ENCODE measurements at regions not wholly inside any gene's neighbourhood (a gene's known extent, or its start where the extent isn't known, plus 50 kb on each side); places are given as distances from the start of the nearest gene placed in this dataset.

- DNase-seq (ENCODE audit: low read depth in 1 of 2, low spot score in 2 of 2): no peak
- H3K4me1 ChIP-seq (replicated peaks): no peaks in the 10 kb centered on the region
- no peaks in the 10 kb centered on the region for H3K9me3 ChIP-seq (replicated peaks)
- no peaks in the 10 kb centered on the region for H3K27me3 ChIP-seq (replicated peaks)
- no peak overlapping the region for H3K4me3 ChIP-seq
- no peaks in the 10 kb centered on the region for H3K36me3 ChIP-seq
- H3K27ac ChIP-seq: no peak overlapping the region
Observed at GRCh38 chr2:22261165-22261564, 1123.8 kb upstream of the KLHL29 start.

GRCh38 chr2:22270341-22270740, 1114.6 kb upstream of the KLHL29 start:
- Histone ChIP-seq H3K4me1 (replicated peaks) (no peaks in the 10 kb centered on the region), H3K27me3 (replicated peaks) (no peaks in the 10 kb centered on the region), H3K36me3 (no peaks in the 10 kb centered on the region), H3K9me3 (replicated peaks) (no peaks in the 10 kb centered on the region), H3K27ac (no peak overlapping the region), H3K4me3 (no peak overlapping the region)
- DNase-seq (ENCODE audit: low read depth in 1 of 2, low spot score in 2 of 2): no peak

GRCh38 chr2:22273853-22274252, 1111.1 kb upstream of the KLHL29 start:
- Histone ChIP-seq H3K27ac (no peak overlapping the region), H3K4me1 (replicated peaks) (no peaks in the 10 kb centered on the region), H3K4me3 (no peak overlapping the region), H3K9me3 (replicated peaks) (no peaks in the 10 kb centered on the region), H3K27me3 (replicated peaks) (no peaks in the 10 kb centered on the region), H3K36me3 (no peaks in the 10 kb centered on the region)
- no peak for DNase-seq (ENCODE audit: low read depth in 1 of 2, low spot score in 2 of 2)

GRCh38 chr2:22274661-22275060, 1110.3 kb upstream of the KLHL29 start:
- Histone ChIP-seq H3K4me1 (replicated peaks) (no peaks in the 10 kb centered on the region), H3K9me3 (replicated peaks) (no peaks in the 10 kb centered on the region; the same call in 1 of the 2 replicates), H3K36me3 (no peaks in the 10 kb centered on the region)

GRCh38 chr2:22276696-22277095, 1108.3 kb upstream of the KLHL29 start:
- H3K4me1 ChIP-seq (replicated peaks): no peaks in the 10 kb centered on the region
- no peak overlapping the region for H3K27ac ChIP-seq
- H3K36me3 ChIP-seq: no peaks in the 10 kb centered on the region
- no peaks in the 10 kb centered on the region for H3K27me3 ChIP-seq (replicated peaks)
- no peak for DNase-seq (ENCODE audit: low read depth in 1 of 2, low spot score in 2 of 2)
- no peak overlapping the region for H3K4me3 ChIP-seq
- H3K9me3 ChIP-seq (replicated peaks): no peaks in the 10 kb centered on the region; the same call in 1 of the 2 replicates

More at GRCh38 chr2:22274661-22275060, 1110.3 kb upstream of the KLHL29 start:
- Histone ChIP-seq H3K27ac (no peak overlapping the region), H3K4me3 (no peak overlapping the region), H3K27me3 (replicated peaks) (no peaks in the 10 kb centered on the region)
- no peak for DNase-seq (ENCODE audit: low read depth in 1 of 2, low spot score in 2 of 2)

GRCh38 chr2:22279541-22279940, 1105.4 kb upstream of the KLHL29 start:
- Histone ChIP-seq H3K9me3 (replicated peaks) (no peaks in the 10 kb centered on the region; the same call in 1 of the 2 replicates), H3K27me3 (replicated peaks) (no peaks in the 10 kb centered on the region), H3K4me1 (replicated peaks) (no peaks in the 10 kb centered on the region), H3K27ac (no peak overlapping the region), H3K36me3 (no peaks in the 10 kb centered on the region), H3K4me3 (no peak overlapping the region)
- no peak for DNase-seq (ENCODE audit: low read depth in 1 of 2, low spot score in 2 of 2)

- no peak overlapping the region for H3K27ac ChIP-seq
- no peak overlapping the region for H3K4me3 ChIP-seq
- H3K4me1 ChIP-seq (replicated peaks): no peaks in the 10 kb centered on the region
- H3K36me3 ChIP-seq: no peaks in the 10 kb centered on the region
- no peak for DNase-seq (ENCODE audit: low read depth in 1 of 2, low spot score in 2 of 2)
- H3K27me3 ChIP-seq (replicated peaks): no peaks in the 10 kb centered on the region
- no peaks in the 10 kb centered on the region; the same call in 1 of the 2 replicates for H3K9me3 ChIP-seq (replicated peaks)
Observed at GRCh38 chr2:22281033-22281432, 1103.9 kb upstream of the KLHL29 start.

- Histone ChIP-seq H3K27me3 (replicated peaks) (no peaks in the 10 kb centered on the region), H3K4me3 (no peak overlapping the region), H3K27ac (no peak overlapping the region), H3K36me3 (no peaks in the 10 kb centered on the region), H3K4me1 (replicated peaks) (no peaks in the 10 kb centered on the region), H3K9me3 (replicated peaks) (no peaks in the 10 kb centered on the region; the same call in 1 of the 2 replicates)
- no peak for DNase-seq (ENCODE audit: low read depth in 1 of 2, low spot score in 2 of 2)
Observed at GRCh38 chr2:22282220-22282619, 1102.8 kb upstream of the KLHL29 start.

GRCh38 chr2:22282916-22283315, 1102.1 kb upstream of the KLHL29 start:
- Histone ChIP-seq H3K4me1 (replicated peaks) (no peaks in the 10 kb centered on the region), H3K27ac (no peak overlapping the region), H3K36me3 (no peaks in the 10 kb centered on the region), H3K27me3 (replicated peaks) (no peaks in the 10 kb centered on the region), H3K4me3 (no peak overlapping the region), H3K9me3 (replicated peaks) (no peaks in the 10 kb centered on the region; the same call in 1 of the 2 replicates)
- DNase-seq (ENCODE audit: low read depth in 1 of 2, low spot score in 2 of 2): no peak

GRCh38 chr2:22283436-22283835, 1101.5 kb upstream of the KLHL29 start:
- H3K4me3 ChIP-seq: no peak overlapping the region
- no peaks in the 10 kb centered on the region for H3K36me3 ChIP-seq
- H3K9me3 ChIP-seq (replicated peaks): no peaks in the 10 kb centered on the region; the same call in 1 of the 2 replicates
- H3K27me3 ChIP-seq (replicated peaks): no peaks in the 10 kb centered on the region
- H3K27ac ChIP-seq: no peak overlapping the region
- no peaks in the 10 kb centered on the region for H3K4me1 ChIP-seq (replicated peaks)
- DNase-seq (ENCODE audit: low read depth in 1 of 2, low spot score in 2 of 2): no peak

- no peaks in the 10 kb centered on the region for H3K4me1 ChIP-seq (replicated peaks)
- H3K36me3 ChIP-seq: no peaks in the 10 kb centered on the region
- no peaks in the 10 kb centered on the region for H3K9me3 ChIP-seq (replicated peaks)
- no peak overlapping the region for H3K27ac ChIP-seq
- DNase-seq (ENCODE audit: low read depth in 1 of 2, low spot score in 2 of 2): no peak
- H3K27me3 ChIP-seq (replicated peaks): no peaks in the 10 kb centered on the region
- no peak overlapping the region for H3K4me3 ChIP-seq
Observed at GRCh38 chr2:22290302-22290701, 1094.7 kb upstream of the KLHL29 start.

- no peak overlapping the region for H3K4me3 ChIP-seq
- no peaks in the 10 kb centered on the region for H3K9me3 ChIP-seq (replicated peaks)
- H3K36me3 ChIP-seq: no peaks in the 10 kb centered on the region
- no peaks in the 10 kb centered on the region for H3K27me3 ChIP-seq (replicated peaks)
- no peak for DNase-seq (ENCODE audit: low read depth in 1 of 2, low spot score in 2 of 2)
- H3K4me1 ChIP-seq (replicated peaks): no peaks in the 10 kb centered on the region
- H3K27ac ChIP-seq: no peak overlapping the region
Observed at GRCh38 chr2:22290909-22291473, 1094.0 kb upstream of the KLHL29 start.

GRCh38 chr2:22301228-22301627, 1083.8 kb upstream of the KLHL29 start:
- no peaks in the 10 kb centered on the region for H3K9me3 ChIP-seq (replicated peaks)
- H3K4me3 ChIP-seq: no peak overlapping the region
- H3K27me3 ChIP-seq (replicated peaks): no peaks in the 10 kb centered on the region

GRCh38 chr2:22326250-22326649, 1058.7 kb upstream of the KLHL29 start:
- no peaks in the 10 kb centered on the region for H3K27me3 ChIP-seq (replicated peaks)
- H3K9me3 ChIP-seq (replicated peaks): peaks cover 2% of the 10 kb centered on the region; the same call in 1 of the 2 replicates
- H3K36me3 ChIP-seq: no peaks in the 10 kb centered on the region
- H3K27ac ChIP-seq: no peak overlapping the region
- DNase-seq (ENCODE audit: low read depth in 1 of 2, low spot score in 2 of 2): no peak
- no peaks in the 10 kb centered on the region for H3K4me1 ChIP-seq (replicated peaks)
- no peak overlapping the region for H3K4me3 ChIP-seq

More at GRCh38 chr2:22301228-22301627, 1083.8 kb upstream of the KLHL29 start:
- Histone ChIP-seq H3K4me1 (replicated peaks) (no peaks in the 10 kb centered on the region), H3K27ac (no peak overlapping the region), H3K36me3 (no peaks in the 10 kb centered on the region)
- no peak for DNase-seq (ENCODE audit: low read depth in 1 of 2, low spot score in 2 of 2)

All from SJSA1 (cell line).